ENCODE measurements at regions not wholly inside any gene's neighbourhood (a gene's known extent, or its start where the extent isn't known, plus 50 kb on each side); places are given as distances from the start of the nearest gene placed in this dataset.

- no peaks in the 10 kb centered on the region for H3K79me2 ChIP-seq (ENCODE audit: insufficient read depth, low read length)
- Mint-ChIP-seq H3K27me3 (ENCODE audit: low read depth) (no peaks in the 10 kb centered on the region), H3K27ac (peak overlapping the region in 1 of 3 experiments; percentile 83; a peak in 2 of 7 replicates), H3K4me3 (no peak overlapping the region), H3K9me3 (no peaks in the 10 kb centered on the region), H3K36me3 (ENCODE audit: insufficient read depth in 1 of 3, low read depth in 3 of 3) (no peaks in the 10 kb centered on the region), H3K4me1 (peaks cover 8% of the 10 kb centered on the region in 2 experiments)
- no peak overlapping the region for H2AK5ac ChIP-seq (ENCODE audit: insufficient read length, low read length)
- no peak overlapping the region for H3K27ac ChIP-seq (ENCODE audit: insufficient read length, low read depth, low read length)
- no peak overlapping the region for H3K18ac ChIP-seq (ENCODE audit: insufficient read length, low read depth, low read length)
- no peaks in the 10 kb centered on the region for H3K23me2 ChIP-seq (ENCODE audit: insufficient read length, low read depth, low read length, poor library complexity, severe bottlenecking)
- H3T11ph ChIP-seq (ENCODE audit: low read length), result no peak overlapping the region
- no peaks in the 10 kb centered on the region for H3K9me3 ChIP-seq (ENCODE audit: control insufficient read depth, low read depth, low read length)
- no peak overlapping the region for H3K4me2 ChIP-seq (ENCODE audit: insufficient read depth, insufficient read length, low read length)
- TF ChIP-seq CTCF (conservative IDR thresholded peaks at IDR 0.05), result no peak
- no peak overlapping the region for H3K4ac ChIP-seq (ENCODE audit: low read depth, low read length)
- no peak overlapping the region for H3K23ac ChIP-seq (ENCODE audit: insufficient read length, low read depth, low read length)
- no peak overlapping the region for H3K14ac ChIP-seq (ENCODE audit: insufficient read depth, low read length)
- H3K79me1 ChIP-seq (ENCODE audit: insufficient read depth, low read depth, low read length, poor library complexity, severe bottlenecking), result no peaks in the 10 kb centered on the region
- H2BK120ac ChIP-seq (ENCODE audit: low read depth, low read length, poor library complexity, severe bottlenecking), result no peak overlapping the region
- H4K91ac ChIP-seq (ENCODE audit: insufficient read length, low read depth, low read length), result no peak overlapping the region
- H3K4me1 ChIP-seq (ENCODE audit: insufficient read depth, low read length), result no peaks in the 10 kb centered on the region
- H2BK5ac ChIP-seq (ENCODE audit: insufficient read length, low read length), result no peak overlapping the region
- no peak for DNase-seq
- H3K27me3 ChIP-seq (ENCODE audit: insufficient read depth, low read length), result no peaks in the 10 kb centered on the region
- H2BK20ac ChIP-seq (ENCODE audit: low read depth, low read length, poor library complexity, severe bottlenecking), result no peak overlapping the region
- H2BK15ac ChIP-seq (ENCODE audit: low read depth, low read length), result no peak overlapping the region
- no peak overlapping the region for H2BK12ac ChIP-seq (ENCODE audit: insufficient read length, low read depth, low read length)
- no peak overlapping the region for H2AFZ ChIP-seq (ENCODE audit: low read length)
- no CpG with 5 or more reads among the region's 4 CpGs for WGBS (ENCODE audit: extremely low coverage, insufficient read length, low lambda C conversion rate)
- no peaks in the 10 kb centered on the region for H4K20me1 ChIP-seq (ENCODE audit: control insufficient read depth, insufficient read depth, insufficient read length)
- H3K56ac ChIP-seq (ENCODE audit: insufficient read length, low read depth, low read length), result no peak overlapping the region
- H4K8ac ChIP-seq (replicated peaks; ENCODE audit: insufficient read length, low read depth, low read length), result no peak overlapping the region
- no peak overlapping the region for H4K5ac ChIP-seq (ENCODE audit: insufficient read length, low read depth, low read length)
- no peak overlapping the region for H3K9ac ChIP-seq (ENCODE audit: extremely low read depth, insufficient read length, low read length)
Measured at GRCh38 chr12:25755136-25755970, 202.3 kb upstream of the LMNTD1 start.
